ENCODE measurements at regions not wholly inside any gene's neighbourhood (a gene's known extent, or its start where the extent isn't known, plus 50 kb on each side); places are given as distances from the start of the nearest gene placed in this dataset.
"Not testable (repeated sequence)": the region's sequence is repeated elsewhere in the genome, so short reads cannot be mapped to it uniquely, and the experiment has no call there.

GRCh38 chr7:136308230-136308629 lies 331.1 kb upstream of the MTPN start:
- no peak for DNase-seq

- no peak for DNase-seq
Observed at GRCh38 chr7:136303162-136303561, 326.0 kb upstream of the MTPN start.

- DNase-seq = no peak
Observed at GRCh38 chr7:136302049-136302448, 324.9 kb upstream of the MTPN start.

- no peak for DNase-seq
Observed at GRCh38 chr7:136294977-136295376, 317.8 kb upstream of the MTPN start.

GRCh38 chr7:136293841-136294391 lies 316.8 kb upstream of the MTPN start:
- no peak for DNase-seq

- DNase-seq = no peak
Observed at GRCh38 chr7:136293272-136293671, 316.1 kb upstream of the MTPN start.

- no peak for DNase-seq
Observed at GRCh38 chr7:136292365-136292764, 315.2 kb upstream of the MTPN start.

- no peak for DNase-seq
Observed at GRCh38 chr7:136290351-136290750, 313.2 kb upstream of the MTPN start.

GRCh38 chr7:136278057-136278456 lies 300.9 kb upstream of the MTPN start:
- DNase-seq = no peak

GRCh38 chr7:136275794-136276193 lies 298.6 kb upstream of the MTPN start:
- DNase-seq = no peak

- no peak for DNase-seq
Observed at GRCh38 chr7:136274636-136275345, 297.6 kb upstream of the MTPN start.

- no peak for DNase-seq
Observed at GRCh38 chr7:136272934-136273333, 295.8 kb upstream of the MTPN start.

GRCh38 chr7:136267822-136268221 lies 290.7 kb upstream of the MTPN start:
- DNase-seq = no peak

- no peak for DNase-seq
Observed at GRCh38 chr7:136266457-136266856, 289.3 kb upstream of the MTPN start.

GRCh38 chr7:136264304-136264703 lies 287.1 kb upstream of the MTPN start:
- not testable (repeated sequence) for DNase-seq

GRCh38 chr7:136263112-136263860 lies 286.1 kb upstream of the MTPN start:
- DNase-seq = not testable (repeated sequence)

GRCh38 chr7:136260591-136260990 lies 283.4 kb upstream of the MTPN start:
- not testable (repeated sequence) for DNase-seq

GRCh38 chr7:136259074-136259473 lies 281.9 kb upstream of the MTPN start:
- no peak for DNase-seq

- no peak for DNase-seq
Observed at GRCh38 chr7:136256491-136256890, 279.3 kb upstream of the MTPN start.

- DNase-seq = no peak
Observed at GRCh38 chr7:136254148-136254547, 277.0 kb upstream of the MTPN start.

- no peak for DNase-seq
Observed at GRCh38 chr7:136251826-136252225, 274.7 kb upstream of the MTPN start.

GRCh38 chr7:136247211-136247610 lies 270.1 kb upstream of the MTPN start:
- no peak for DNase-seq

- no peak for DNase-seq
Observed at GRCh38 chr7:136245327-136246004, 268.3 kb upstream of the MTPN start.

- DNase-seq = no peak
Observed at GRCh38 chr7:136234040-136234439, 256.9 kb upstream of the MTPN start.
